Neural crest cell (in vitro differentiated cells): ENCODE measurements at regions not wholly inside any gene's neighbourhood (a gene's known extent, or its start where the extent isn't known, plus 50 kb on each side); places are given as distances from the start of the nearest gene placed in this dataset.

Source experiments
- DNase-seq: peaks from one replicate; pipeline ENCODE4 v3.0.0; 2021; ENCODE audit warnings: low read depth, mixed read lengths, low spot score
- H3K27ac Mint-ChIP-seq: one replicate; pipeline ENCODE4 v1.8.0; 2021; ENCODE audit warnings: mild to moderate bottlenecking, mixed read lengths; ENCODE audit not compliant: unreplicated experiment
- H3K27me3 Mint-ChIP-seq: 2 replicates; pipeline ENCODE4 v1.8.0; 2021; ENCODE audit warnings: low read depth, mild to moderate bottlenecking, mixed read lengths
- H3K36me3 Mint-ChIP-seq: 2 replicates; pipeline ENCODE4 v1.8.0; 2021; ENCODE audit warnings: low read depth, mild to moderate bottlenecking, mixed read lengths
- H3K4me1 Mint-ChIP-seq: 2 replicates; pipeline ENCODE4 v1.8.0; 2021; ENCODE audit warnings: mixed read lengths
- H3K4me3 Mint-ChIP-seq: one replicate; pipeline ENCODE4 v1.8.0; 2021; ENCODE audit warnings: mild to moderate bottlenecking, mixed read lengths
- H3K9me3 Mint-ChIP-seq: 2 replicates; pipeline ENCODE4 v1.8.0; 2021; ENCODE audit warnings: mixed read lengths
- CTCF ChIP-seq: fragments of 200-600 bp; sonication (generic); conservative IDR thresholded peaks from 2 replicates; pipeline ENCODE4 v1.5.0; 2021; ENCODE audit warnings: antibody characterized with exemption, mild to moderate bottlenecking

DNA sequence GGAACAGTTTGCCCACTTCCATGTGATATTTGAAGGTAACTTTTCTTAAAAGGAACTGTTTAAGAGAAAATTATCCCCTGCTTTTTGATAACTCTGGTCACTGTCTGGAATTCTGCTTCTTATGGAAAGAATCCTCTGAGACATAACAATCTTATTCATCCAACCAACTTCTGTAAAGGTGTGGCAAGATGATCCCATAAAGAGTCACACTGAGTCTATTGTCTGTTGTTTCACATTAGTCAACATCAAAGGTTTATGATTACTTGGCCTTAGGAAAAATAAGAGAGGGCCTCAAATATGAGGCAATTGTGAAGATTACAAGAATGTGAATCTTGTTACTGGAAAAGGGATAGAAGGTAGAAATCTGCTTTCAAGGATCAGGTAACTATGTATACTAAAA, 88.0 kb upstream of the MAGEB18 start:
- H3K9me3 Mint-ChIP-seq = peaks cover 7% of the 10 kb centered on the region
- no peaks in the 10 kb centered on the region for H3K27me3 Mint-ChIP-seq
- no peak overlapping the region for H3K27ac Mint-ChIP-seq
- no peak overlapping the region for H3K4me3 Mint-ChIP-seq
- no peaks in the 10 kb centered on the region for H3K36me3 Mint-ChIP-seq
- TF ChIP-seq CTCF = no peak
- no peaks in the 10 kb centered on the region for H3K4me1 Mint-ChIP-seq
- DNase-seq = no peak

DNA sequence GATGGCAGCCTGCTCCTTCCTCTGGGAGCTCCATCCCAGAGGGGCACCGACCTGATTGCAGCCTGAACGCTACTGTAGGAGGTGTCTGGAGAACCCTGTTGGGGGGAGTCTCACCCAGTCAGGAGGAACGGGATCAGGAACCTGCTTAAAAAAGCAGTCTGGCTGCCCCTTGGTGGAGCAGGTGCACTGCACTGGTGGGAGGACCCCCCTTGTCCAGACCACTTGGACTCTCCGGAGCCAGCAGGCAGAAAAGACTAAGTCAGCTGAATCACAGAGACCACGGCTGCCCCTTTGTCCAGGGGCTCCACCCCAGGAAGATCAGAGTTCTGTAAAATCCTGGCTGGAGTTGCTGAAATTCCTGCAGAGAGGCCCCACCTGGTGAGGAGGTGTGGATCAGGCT, 67.3 kb upstream of the MAGEB18 start:
- H3K4me3 Mint-ChIP-seq = no peak overlapping the region
- peaks cover 3% of the 10 kb centered on the region for H3K9me3 Mint-ChIP-seq
- H3K27me3 Mint-ChIP-seq = no peaks in the 10 kb centered on the region
- H3K4me1 Mint-ChIP-seq = no peaks in the 10 kb centered on the region
- no peaks in the 10 kb centered on the region for H3K36me3 Mint-ChIP-seq
- no peak for DNase-seq
- no peak overlapping the region for H3K27ac Mint-ChIP-seq
- no peak for TF ChIP-seq CTCF

- no peak overlapping the region for H3K27ac Mint-ChIP-seq
- no peak for DNase-seq
- H3K9me3 Mint-ChIP-seq = peaks cover 3% of the 10 kb centered on the region
- H3K36me3 Mint-ChIP-seq = no peaks in the 10 kb centered on the region
- H3K27me3 Mint-ChIP-seq = no peaks in the 10 kb centered on the region
- H3K4me1 Mint-ChIP-seq = no peaks in the 10 kb centered on the region
- no peak for TF ChIP-seq CTCF
- no peak overlapping the region for H3K4me3 Mint-ChIP-seq
These were observed 66.5 kb upstream of the MAGEB18 start for GRCh38 chrX:26071618-26072017.

- Mint-ChIP-seq H3K9me3 (peaks cover 8% of the 10 kb centered on the region), H3K4me3 (no peak overlapping the region), H3K27me3 (no peaks in the 10 kb centered on the region), H3K36me3 (no peaks in the 10 kb centered on the region), H3K27ac (no peak overlapping the region), H3K4me1 (no peaks in the 10 kb centered on the region)
- no peak for DNase-seq
- TF ChIP-seq CTCF = no peak
These were observed 55.0 kb upstream of the MAGEB18 start for GRCh38 chrX:26083093-26083492.
